Body of pancreas (tissue), 4 donors: ENCODE measurements at regions not wholly inside any gene's neighbourhood (a gene's known extent, or its start where the extent isn't known, plus 50 kb on each side); places are given as distances from the start of the nearest gene placed in this dataset.

Experiments
- ATAC-seq: fragments of 150-250 bp; one replicate; pipeline ENCODE4 v1.9.1; 2016
- DNase-seq, 4 donors: peaks; one replicate each; pipeline ENCODE4 v3.0.0-alpha.2; 2019
- H3K27ac ChIP-seq, 4 donors: fragments of 200-600 bp; sonication (generic); 1 replicate in 3 of 4; 2 replicates in 1 of 4; pipeline versions ENCODE4 v1.5.1 to v1.6.1; 2016 to 2019; ENCODE audit warnings: mild to moderate bottlenecking in 1 of 4, mixed read lengths in 1 of 4, moderate library complexity in 1 of 4
- H3K27me3 ChIP-seq, 2 donors: fragments of 200-600 bp; sonication (generic); one replicate each; pipeline ENCODE4 v1.6.0; 2016; ENCODE audit warnings: mild to moderate bottlenecking in 1 of 2
- H3K36me3 ChIP-seq, 2 donors: fragments of 200-600 bp; sonication (generic); replicated peaks in 1 of 2; 2 replicates each; pipeline ENCODE4 v1.5.1; 2016; ENCODE audit warnings: low read depth in 2 of 2; ENCODE audit not compliant: insufficient read depth in 1 of 2
- H3K4me1 ChIP-seq: fragments of 200-600 bp; sonication (generic); one replicate; pipeline ENCODE4 v1.6.0; 2016
- H3K4me3 ChIP-seq, 2 donors: fragments of 200-600 bp; sonication (generic); 1 replicate in 1 of 2; 2 replicates in 1 of 2; pipeline ENCODE4 v1.5.1; 2016 to 2019
- H3K9me3 ChIP-seq, 3 donors: fragments of 200-600 bp; sonication (generic); 1 replicate in 2 of 3; 2 replicates in 1 of 3; pipeline ENCODE4 v1.5.1; 2016
- POLR2A ChIP-seq, 3 donors: fragments of 450-650 bp; IDR thresholded peaks; one replicate each; pipeline ENCODE4 v1.6.1; 2016; ENCODE audit warnings: antibody characterized with exemption in 3 of 3, mild to moderate bottlenecking in 2 of 3
- WGBS, 2 donors: methylation state at CpG; one replicate each; pipeline ENCODE4 v1.1.5; 2017; 5-methylcytosine and 5-hydroxymethylcytosine counted together
- intact Hi-C: fragments of 100-400 bp; cut with DNase I; formaldehyde crosslinking; loops from one replicate; pipeline ENCODE4 v1.15.1; 2023
- TF ChIP-seq, protein P1 (sequence below), 7 experiments: fragments of 450-650 bp in 4 of 7; fragments of 200-600 bp in 3 of 7; sonication (generic) in 3 of 7; IDR thresholded peaks; one replicate each; pipeline ENCODE4 v1.5.1; 2016 to 2019; ENCODE audit warnings: antibody characterized with exemption in 7 of 7

DNA sequence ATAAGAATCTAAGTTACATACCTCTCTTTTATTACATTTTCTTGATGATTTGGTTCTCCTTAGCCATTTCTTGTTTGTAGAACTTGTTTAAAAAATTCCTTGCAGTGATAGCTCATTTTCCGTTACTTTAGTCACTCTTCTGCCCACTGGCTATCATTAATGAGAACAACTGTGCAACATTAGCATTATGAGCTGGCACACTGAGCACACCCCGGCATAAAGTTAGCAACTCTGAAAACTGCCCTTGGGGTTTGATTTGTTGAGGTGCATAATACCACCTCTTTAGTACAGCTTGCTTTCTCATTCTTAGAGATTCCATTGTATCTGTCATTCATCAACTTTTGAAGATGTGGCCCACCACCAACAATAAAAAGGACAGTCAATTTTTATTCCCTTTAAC is 87.6 kb upstream of the ADCY1 start:
- no peak for ATAC-seq
- 74 to 83% methylated on average over 2 of the region's 2 CpGs for WGBS, 2 donors
- H3K4me1 ChIP-seq: no peaks in the 10 kb centered on the region
- H3K9me3 ChIP-seq: no peaks in the 10 kb centered on the region
- no peak for DNase-seq
- TF ChIP-seq, protein P1, sequence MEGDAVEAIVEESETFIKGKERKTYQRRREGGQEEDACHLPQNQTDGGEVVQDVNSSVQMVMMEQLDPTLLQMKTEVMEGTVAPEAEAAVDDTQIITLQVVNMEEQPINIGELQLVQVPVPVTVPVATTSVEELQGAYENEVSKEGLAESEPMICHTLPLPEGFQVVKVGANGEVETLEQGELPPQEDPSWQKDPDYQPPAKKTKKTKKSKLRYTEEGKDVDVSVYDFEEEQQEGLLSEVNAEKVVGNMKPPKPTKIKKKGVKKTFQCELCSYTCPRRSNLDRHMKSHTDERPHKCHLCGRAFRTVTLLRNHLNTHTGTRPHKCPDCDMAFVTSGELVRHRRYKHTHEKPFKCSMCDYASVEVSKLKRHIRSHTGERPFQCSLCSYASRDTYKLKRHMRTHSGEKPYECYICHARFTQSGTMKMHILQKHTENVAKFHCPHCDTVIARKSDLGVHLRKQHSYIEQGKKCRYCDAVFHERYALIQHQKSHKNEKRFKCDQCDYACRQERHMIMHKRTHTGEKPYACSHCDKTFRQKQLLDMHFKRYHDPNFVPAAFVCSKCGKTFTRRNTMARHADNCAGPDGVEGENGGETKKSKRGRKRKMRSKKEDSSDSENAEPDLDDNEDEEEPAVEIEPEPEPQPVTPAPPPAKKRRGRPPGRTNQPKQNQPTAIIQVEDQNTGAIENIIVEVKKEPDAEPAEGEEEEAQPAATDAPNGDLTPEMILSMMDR (IDR thresholded peaks at IDR 0.05): no peak
- no peak overlapping the region for H3K27ac ChIP-seq
- no peaks in the 10 kb centered on the region for H3K36me3 ChIP-seq
- intact Hi-C loops: no loop called here
- H3K4me3 ChIP-seq: no peak overlapping the region
- H3K27me3 ChIP-seq: no peaks in the 10 kb centered on the region

DNA sequence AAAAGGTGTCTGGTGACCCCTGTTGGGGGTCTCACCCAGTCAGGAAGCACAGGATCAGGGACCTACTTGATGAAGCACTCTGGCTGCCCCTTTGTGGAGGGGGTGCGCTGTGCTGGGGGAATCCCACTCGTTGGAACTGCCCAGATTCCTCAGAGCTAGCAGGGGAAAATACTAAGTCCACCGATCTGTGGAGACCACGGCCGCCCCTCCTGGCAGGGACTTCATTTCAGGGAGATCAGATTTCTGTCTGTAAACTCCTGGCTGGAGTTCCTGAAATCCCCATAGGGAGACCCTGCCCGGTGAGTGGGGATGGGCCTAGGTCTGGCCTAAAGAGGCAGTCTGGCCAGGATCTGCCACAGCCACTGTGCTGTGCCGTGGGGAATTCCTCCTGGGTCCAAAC is 79.3 kb upstream of the ADCY1 start:
- H3K4me3 ChIP-seq: no peak overlapping the region
- ATAC-seq (no peak), DNase-seq (no peak)
- no peaks in the 10 kb centered on the region for H3K36me3 ChIP-seq
- TF ChIP-seq, protein P1 (IDR thresholded peaks at IDR 0.05): no peak
- no peak for TF ChIP-seq POLR2A (IDR thresholded peaks at IDR 0.05)
- H3K9me3 ChIP-seq: no peaks in the 10 kb centered on the region
- H3K27ac ChIP-seq: no peak overlapping the region
- no peaks in the 10 kb centered on the region for H3K27me3 ChIP-seq
- H3K4me1 ChIP-seq: no peaks in the 10 kb centered on the region
- WGBS, 2 donors: 41% methylated on average over 4 to 7 of the region's 7 CpGs
- intact Hi-C loops: no loop called here

DNA sequence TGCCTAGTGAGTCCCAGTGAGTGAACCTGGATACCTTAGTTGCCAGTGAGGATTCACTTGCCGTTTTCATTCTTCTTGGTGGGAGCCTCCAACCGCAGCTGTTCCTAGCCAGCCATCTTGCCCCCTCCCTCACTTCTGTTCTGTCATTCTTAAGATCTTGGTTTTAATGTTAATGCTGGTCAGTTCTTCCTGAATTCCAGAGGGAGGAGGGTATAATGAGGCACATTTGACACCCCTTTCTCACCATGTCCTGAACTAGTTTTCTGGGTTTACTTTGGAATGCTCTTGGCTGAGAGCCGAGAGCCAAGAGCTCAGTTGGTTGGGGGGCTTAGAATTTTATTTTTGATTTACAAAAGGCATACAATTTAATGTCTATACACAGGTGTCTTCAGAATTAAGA is 78.5 kb upstream of the ADCY1 start:
- 79 to 82% methylated on average over 3 of the region's 3 CpGs for WGBS, 2 donors
- ATAC-seq: no peak
- Histone ChIP-seq H3K36me3 (no peaks in the 10 kb centered on the region), H3K27ac (no peak overlapping the region), H3K4me3 (no peak overlapping the region), H3K4me1 (no peaks in the 10 kb centered on the region), H3K27me3 (no peaks in the 10 kb centered on the region), H3K9me3 (no peaks in the 10 kb centered on the region)
- intact Hi-C loops: no loop called here
- TF ChIP-seq, protein P1 (IDR thresholded peaks at IDR 0.05): no peak
- TF ChIP-seq POLR2A (IDR thresholded peaks at IDR 0.05): no peak
- no peak for DNase-seq

DNA sequence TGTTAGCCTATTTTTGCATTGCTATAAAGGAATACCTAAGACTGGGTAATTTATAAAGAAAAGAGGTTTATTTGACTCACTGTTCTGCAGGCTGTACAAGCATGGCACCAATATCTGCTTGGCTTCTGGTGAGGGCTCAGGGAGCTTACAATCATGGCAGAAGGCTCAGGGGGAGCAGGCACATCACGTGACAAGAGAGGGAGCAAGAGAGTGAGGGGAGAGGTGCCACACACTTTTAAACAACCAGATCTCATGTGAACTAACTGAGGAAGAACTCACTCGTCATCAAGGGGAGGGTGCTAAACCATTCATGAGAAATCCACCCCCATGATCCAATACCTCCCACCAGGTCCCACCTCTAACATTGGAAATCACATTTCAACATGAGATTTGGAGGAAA is 73.9 kb upstream of the ADCY1 start:
- Histone ChIP-seq H3K9me3 (no peaks in the 10 kb centered on the region), H3K27ac (no peak overlapping the region), H3K4me3 (no peak overlapping the region), H3K27me3 (no peaks in the 10 kb centered on the region), H3K4me1 (no peaks in the 10 kb centered on the region), H3K36me3 (no peaks in the 10 kb centered on the region)
- intact Hi-C loops: no loop called here
- no peak for TF ChIP-seq POLR2A (IDR thresholded peaks at IDR 0.05)
- TF ChIP-seq, protein P1 (IDR thresholded peaks at IDR 0.05): no peak
- ATAC-seq (no peak), DNase-seq (no peak)
- WGBS, 2 donors: 46 to 60% methylated on average over 2 of the region's 2 CpGs

DNA sequence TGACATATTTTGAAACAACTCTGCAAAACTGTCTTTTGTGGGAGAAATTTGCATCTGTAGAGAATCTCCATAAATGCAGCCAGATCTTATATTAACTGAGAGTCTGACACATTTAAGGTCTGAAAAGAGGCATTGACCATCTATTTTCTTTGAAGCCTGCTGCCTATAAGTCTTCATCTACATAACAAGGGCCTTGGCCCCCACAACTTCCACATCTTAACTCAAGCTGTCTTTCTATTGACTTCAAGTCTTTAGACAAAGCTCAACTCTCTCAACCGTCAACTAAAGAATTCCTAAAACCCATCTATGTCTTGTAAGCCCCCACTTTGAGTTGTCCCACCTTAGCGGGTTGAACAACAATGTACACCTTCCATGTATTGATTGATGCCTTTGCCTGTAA is 72.4 kb upstream of the ADCY1 start:
- H3K9me3 ChIP-seq: no peaks in the 10 kb centered on the region
- intact Hi-C loops: no loop called here
- 20 to 67% methylated on average over 2 of the region's 2 CpGs for WGBS, 2 donors
- TF ChIP-seq, protein P1 (IDR thresholded peaks at IDR 0.05): no peak
- no peak for TF ChIP-seq POLR2A (IDR thresholded peaks at IDR 0.05)
- H3K4me3 ChIP-seq: no peak overlapping the region
- ATAC-seq (no peak), DNase-seq (no peak)
- no peaks in the 10 kb centered on the region for H3K27me3 ChIP-seq
- H3K4me1 ChIP-seq: no peaks in the 10 kb centered on the region
- H3K27ac ChIP-seq: no peak overlapping the region
- H3K36me3 ChIP-seq: no peaks in the 10 kb centered on the region
